ENCODE measurements at regions not wholly inside any gene's neighbourhood (a gene's known extent, or its start where the extent isn't known, plus 50 kb on each side); places are given as distances from the start of the nearest gene placed in this dataset.

DNA sequence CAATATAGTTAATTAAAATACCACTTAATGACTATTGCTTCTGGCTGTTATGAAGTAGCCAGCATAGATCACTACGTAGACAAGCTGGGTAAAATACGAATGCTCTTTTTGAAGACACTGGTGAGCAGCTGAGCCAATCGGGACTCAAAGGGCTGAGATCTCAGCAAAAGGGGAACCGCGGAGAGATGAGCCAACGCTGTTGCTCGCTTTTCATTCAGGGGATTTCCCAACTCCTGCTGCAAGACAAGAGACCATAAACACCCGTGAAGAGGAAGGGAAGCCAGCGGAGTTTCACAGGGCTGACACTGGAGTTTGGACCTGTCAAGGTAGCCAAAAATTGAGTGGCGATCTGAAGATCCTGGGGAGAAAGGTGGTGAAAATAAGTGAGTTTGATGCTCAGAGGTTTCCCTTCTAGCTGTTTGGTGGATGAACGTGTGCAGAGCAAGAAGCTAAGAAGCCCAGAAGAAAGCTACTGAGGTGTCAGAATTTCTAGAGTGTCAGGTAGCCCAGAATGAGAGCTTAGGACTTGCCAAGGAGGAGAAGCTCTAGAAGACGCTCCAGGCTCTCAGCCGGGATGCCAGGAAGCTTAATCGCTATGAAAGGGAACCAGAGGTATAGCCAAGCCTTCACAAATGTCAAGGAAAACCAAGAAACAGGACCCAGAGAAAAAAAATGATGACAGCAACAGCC, 79.6 kb upstream of the RNU6ATAC start:
- TF ChIP-seq, protein P1, sequence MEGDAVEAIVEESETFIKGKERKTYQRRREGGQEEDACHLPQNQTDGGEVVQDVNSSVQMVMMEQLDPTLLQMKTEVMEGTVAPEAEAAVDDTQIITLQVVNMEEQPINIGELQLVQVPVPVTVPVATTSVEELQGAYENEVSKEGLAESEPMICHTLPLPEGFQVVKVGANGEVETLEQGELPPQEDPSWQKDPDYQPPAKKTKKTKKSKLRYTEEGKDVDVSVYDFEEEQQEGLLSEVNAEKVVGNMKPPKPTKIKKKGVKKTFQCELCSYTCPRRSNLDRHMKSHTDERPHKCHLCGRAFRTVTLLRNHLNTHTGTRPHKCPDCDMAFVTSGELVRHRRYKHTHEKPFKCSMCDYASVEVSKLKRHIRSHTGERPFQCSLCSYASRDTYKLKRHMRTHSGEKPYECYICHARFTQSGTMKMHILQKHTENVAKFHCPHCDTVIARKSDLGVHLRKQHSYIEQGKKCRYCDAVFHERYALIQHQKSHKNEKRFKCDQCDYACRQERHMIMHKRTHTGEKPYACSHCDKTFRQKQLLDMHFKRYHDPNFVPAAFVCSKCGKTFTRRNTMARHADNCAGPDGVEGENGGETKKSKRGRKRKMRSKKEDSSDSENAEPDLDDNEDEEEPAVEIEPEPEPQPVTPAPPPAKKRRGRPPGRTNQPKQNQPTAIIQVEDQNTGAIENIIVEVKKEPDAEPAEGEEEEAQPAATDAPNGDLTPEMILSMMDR (IDR thresholded peaks at IDR 0.05): no peak
- no peak for TF ChIP-seq POLR2A (IDR thresholded peaks at IDR 0.05)

Data from thyroid gland (tissue), 4 donors.